Neural crest cell (in vitro differentiated cells): ENCODE measurements at regions not wholly inside any gene's neighbourhood (a gene's known extent, or its start where the extent isn't known, plus 50 kb on each side); places are given as distances from the start of the nearest gene placed in this dataset.

ENCODE experiments used
- DNase-seq: peaks from one replicate; pipeline ENCODE4 v3.0.0; 2021; ENCODE audit warnings: low read depth, mixed read lengths, low spot score
- H3K27ac Mint-ChIP-seq: one replicate; pipeline ENCODE4 v1.8.0; 2021; ENCODE audit warnings: mild to moderate bottlenecking, mixed read lengths; ENCODE audit not compliant: unreplicated experiment
- H3K27me3 Mint-ChIP-seq: 2 replicates; pipeline ENCODE4 v1.8.0; 2021; ENCODE audit warnings: low read depth, mild to moderate bottlenecking, mixed read lengths
- H3K36me3 Mint-ChIP-seq: 2 replicates; pipeline ENCODE4 v1.8.0; 2021; ENCODE audit warnings: low read depth, mild to moderate bottlenecking, mixed read lengths
- H3K4me1 Mint-ChIP-seq: 2 replicates; pipeline ENCODE4 v1.8.0; 2021; ENCODE audit warnings: mixed read lengths
- H3K4me3 Mint-ChIP-seq: one replicate; pipeline ENCODE4 v1.8.0; 2021; ENCODE audit warnings: mild to moderate bottlenecking, mixed read lengths
- H3K9me3 Mint-ChIP-seq: 2 replicates; pipeline ENCODE4 v1.8.0; 2021; ENCODE audit warnings: mixed read lengths
- CTCF ChIP-seq: fragments of 200-600 bp; sonication (generic); conservative IDR thresholded peaks from 2 replicates; pipeline ENCODE4 v1.5.0; 2021; ENCODE audit warnings: antibody characterized with exemption, mild to moderate bottlenecking

GRCh38 chr4:117422297-117422696 is 336.9 kb upstream of the TRAM1L1 start:
- no peak overlapping the region for H3K27ac Mint-ChIP-seq
- DNase-seq: no peak

GRCh38 chr4:117425636-117426035 is 340.3 kb upstream of the TRAM1L1 start:
- H3K27ac Mint-ChIP-seq: no peak overlapping the region
- no peak for DNase-seq
- no peaks in the 10 kb centered on the region for H3K4me1 Mint-ChIP-seq

More at GRCh38 chr4:117422297-117422696, 336.9 kb upstream of the TRAM1L1 start:
- no peaks in the 10 kb centered on the region for H3K4me1 Mint-ChIP-seq
- no peak for TF ChIP-seq CTCF
- H3K4me3 Mint-ChIP-seq: no peak overlapping the region
- H3K36me3 Mint-ChIP-seq: no peaks in the 10 kb centered on the region
- H3K9me3 Mint-ChIP-seq: peaks cover 4% of the 10 kb centered on the region
- no peaks in the 10 kb centered on the region for H3K27me3 Mint-ChIP-seq

GRCh38 chr4:117428536-117428935 is 343.2 kb upstream of the TRAM1L1 start:
- DNase-seq: no peak
- Mint-ChIP-seq H3K4me1 (no peaks in the 10 kb centered on the region), H3K36me3 (no peaks in the 10 kb centered on the region), H3K4me3 (no peak overlapping the region), H3K9me3 (peaks cover 10% of the 10 kb centered on the region), H3K27me3 (no peaks in the 10 kb centered on the region), H3K27ac (peak overlapping the region; percentile 81)
- no peak for TF ChIP-seq CTCF

More at GRCh38 chr4:117425636-117426035, 340.3 kb upstream of the TRAM1L1 start:
- H3K9me3 Mint-ChIP-seq: peaks cover 10% of the 10 kb centered on the region
- no peak overlapping the region for H3K4me3 Mint-ChIP-seq
- no peak for TF ChIP-seq CTCF
- H3K27me3 Mint-ChIP-seq: no peaks in the 10 kb centered on the region
- H3K36me3 Mint-ChIP-seq: no peaks in the 10 kb centered on the region

- Mint-ChIP-seq H3K9me3 (peaks cover 7% of the 10 kb centered on the region), H3K27ac (no peak overlapping the region), H3K27me3 (no peaks in the 10 kb centered on the region), H3K36me3 (no peaks in the 10 kb centered on the region), H3K4me3 (no peak overlapping the region), H3K4me1 (no peaks in the 10 kb centered on the region)
- no peak for DNase-seq
- no peak for TF ChIP-seq CTCF
Observed at GRCh38 chr4:117429061-117429460, 343.7 kb upstream of the TRAM1L1 start.

GRCh38 chr4:117429506-117429905 is 344.1 kb upstream of the TRAM1L1 start:
- Mint-ChIP-seq H3K36me3 (no peaks in the 10 kb centered on the region), H3K27ac (no peak overlapping the region), H3K4me1 (no peaks in the 10 kb centered on the region), H3K4me3 (no peak overlapping the region), H3K9me3 (peaks cover 7% of the 10 kb centered on the region), H3K27me3 (no peaks in the 10 kb centered on the region)
- TF ChIP-seq CTCF: no peak
- DNase-seq: no peak

- no peaks in the 10 kb centered on the region for H3K4me1 Mint-ChIP-seq
- DNase-seq: no peak
- H3K36me3 Mint-ChIP-seq: no peaks in the 10 kb centered on the region
- no peaks in the 10 kb centered on the region for H3K27me3 Mint-ChIP-seq
- peaks cover 6% of the 10 kb centered on the region for H3K9me3 Mint-ChIP-seq
- no peak overlapping the region for H3K27ac Mint-ChIP-seq
- no peak for TF ChIP-seq CTCF
- H3K4me3 Mint-ChIP-seq: no peak overlapping the region
Observed at GRCh38 chr4:117434424-117434823, 349.0 kb upstream of the TRAM1L1 start.
